Activated CD8-positive, alpha-beta T cell treated with anti-CD3 and anti-CD28 coated beads, Interleukin-2, amount 10 ng/mL, durations not matched to agents 7 days and 5 days (primary cell): ENCODE measurements at regions not wholly inside any gene's neighbourhood (a gene's known extent, or its start where the extent isn't known, plus 50 kb on each side); places are given as distances from the start of the nearest gene placed in this dataset.

Experiments
- ATAC-seq: fragments of 150-1000 bp; cut with Tn5 transposase; one replicate; pipeline ENCODE4 v1.10.0; 2021; ENCODE audit warnings: moderate library complexity
- CTCF ChIA-PET: fragments of 350-600 bp; sonication (Branson Sonifier 250); formaldehyde crosslinking; loops from one replicate; lab custom pipeline; 2021; ENCODE audit warnings: antibody characterized with exemption; lab: Charles Lee
- POLR2A ChIA-PET: fragments of 350-600 bp; sonication (Branson Sonifier 250); formaldehyde crosslinking; loops from one replicate; lab custom pipeline; 2021; ENCODE audit warnings: antibody characterized with exemption; lab: Charles Lee
- DNase-seq: peaks from one replicate; pipeline ENCODE4 v3.0.0-alpha.2; 2020
- H3K27ac Mint-ChIP-seq: one replicate; pipeline ENCODE4 v1.8.0; 2021; ENCODE audit warnings: mild to moderate bottlenecking, mixed read lengths
- H3K27me3 Mint-ChIP-seq: one replicate; pipeline ENCODE4 v1.8.0; 2021; ENCODE audit warnings: low read depth, mixed read lengths
- H3K36me3 Mint-ChIP-seq: one replicate; pipeline ENCODE4 v1.8.0; 2021; ENCODE audit warnings: low read depth, mixed read lengths
- H3K4me1 Mint-ChIP-seq: one replicate; pipeline ENCODE4 v1.8.0; 2021; ENCODE audit warnings: low read depth, mixed read lengths
- H3K4me3 Mint-ChIP-seq: one replicate; pipeline ENCODE4 v1.8.0; 2021; ENCODE audit warnings: mild to moderate bottlenecking, mixed read lengths
- H3K9me3 Mint-ChIP-seq: one replicate; pipeline ENCODE4 v1.8.0; 2022; ENCODE audit warnings: mixed read lengths; ENCODE audit not compliant: insufficient read depth

DNA sequence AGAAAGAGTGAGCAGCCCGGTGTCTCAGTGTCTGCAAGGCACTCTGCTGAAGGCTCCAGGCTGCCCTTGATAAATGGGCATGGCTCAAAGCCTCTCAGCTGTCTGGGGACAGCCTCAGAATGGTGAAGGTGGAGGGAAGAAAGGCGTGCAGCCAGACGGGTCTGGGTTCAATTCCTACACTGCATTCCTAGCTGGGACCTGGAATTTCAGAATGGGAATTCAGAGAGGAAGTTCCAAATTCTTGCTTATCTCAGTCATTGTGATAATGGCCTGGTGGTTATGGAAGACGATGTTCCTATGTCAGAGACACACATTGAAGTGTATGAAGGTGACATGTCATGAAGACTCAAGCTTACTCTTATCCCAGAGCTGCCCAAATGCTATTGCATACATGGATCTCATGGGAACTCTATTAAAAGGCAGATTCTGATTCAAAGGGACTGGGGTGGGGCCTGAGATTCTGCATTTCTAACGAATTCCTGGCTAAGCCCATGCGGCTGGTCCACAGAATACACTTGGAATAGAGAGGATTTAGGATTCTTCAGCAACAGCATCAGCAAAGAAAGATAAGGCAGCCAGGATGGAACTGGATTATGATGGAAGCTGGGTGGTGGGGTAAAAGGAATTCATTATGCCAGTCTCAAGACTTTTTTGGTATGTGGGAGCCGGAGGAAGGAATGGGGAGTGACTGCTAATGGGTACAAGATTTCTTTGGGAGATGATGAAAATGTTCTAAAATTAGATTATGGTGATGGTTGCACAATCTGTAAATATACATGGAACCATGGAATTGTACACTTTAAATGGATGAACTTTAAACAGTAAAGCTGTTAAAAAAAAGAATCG lies 82.6 kb upstream of the ZMIZ1 start:
- POLR2A ChIA-PET = no interaction called here
- H3K27me3 Mint-ChIP-seq = peaks cover 3% of the 10 kb centered on the region
- DNase-seq = no peak
- ATAC-seq = no peak
- H3K36me3 Mint-ChIP-seq = no peaks in the 10 kb centered on the region
- peaks cover 11% of the 10 kb centered on the region for H3K4me1 Mint-ChIP-seq
- H3K9me3 Mint-ChIP-seq = no peaks in the 10 kb centered on the region
- CTCF ChIA-PET = interaction anchor here (4.0 kb wide), 1 partner anchor 12 kb away, joined by 20 read pairs; no protein-coding TSS in a partner anchor
- no peak overlapping the region for H3K4me3 Mint-ChIP-seq
- H3K27ac Mint-ChIP-seq = no peak overlapping the region

DNA sequence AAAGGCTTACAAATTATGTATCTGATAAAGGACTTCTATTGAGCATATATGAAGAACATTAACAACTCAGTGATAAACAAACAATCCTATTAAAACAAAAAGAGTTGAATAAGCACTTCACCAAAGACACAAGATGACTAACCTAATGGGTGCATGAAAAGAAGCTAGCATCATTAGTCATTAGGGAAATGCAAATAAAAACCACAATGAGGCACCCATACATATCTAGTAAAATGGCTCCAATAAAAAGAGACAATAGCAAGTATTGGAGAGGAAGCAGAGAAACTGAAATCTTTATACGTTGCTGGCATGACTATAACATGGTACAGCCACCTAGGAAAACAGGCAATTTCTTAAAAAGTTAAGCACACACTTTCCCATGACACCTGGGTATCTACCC lies 77.6 kb upstream of the ZMIZ1 start:
- no peak for DNase-seq
- ChIA-PET POLR2A (no interaction called here), CTCF (no interaction called here)
- Mint-ChIP-seq H3K4me3 (no peak overlapping the region), H3K27ac (no peak overlapping the region), H3K36me3 (no peaks in the 10 kb centered on the region), H3K9me3 (no peaks in the 10 kb centered on the region), H3K27me3 (peaks cover 3% of the 10 kb centered on the region), H3K4me1 (peaks cover 21% of the 10 kb centered on the region)
- ATAC-seq = no peak

DNA sequence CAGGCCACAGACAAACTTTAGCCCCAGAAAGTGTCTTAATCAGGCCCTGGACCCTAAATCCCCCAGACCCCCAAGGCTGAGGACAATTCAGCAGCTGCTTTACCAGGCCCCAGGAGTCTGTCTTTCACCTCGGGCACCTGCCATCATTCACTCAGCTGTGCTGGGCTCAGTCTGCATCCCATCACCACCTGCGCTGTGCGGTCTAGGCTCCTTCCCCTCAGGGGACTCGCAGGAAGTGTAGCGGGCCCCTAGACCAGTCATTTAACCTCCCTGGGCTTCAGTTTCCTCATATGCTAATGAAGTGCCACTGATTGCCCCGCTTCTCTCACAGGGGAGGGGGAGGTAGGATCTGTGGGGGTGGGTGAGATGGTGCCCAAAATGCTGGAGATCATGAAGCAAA lies 76.4 kb upstream of the ZMIZ1 start:
- Mint-ChIP-seq H3K36me3 (no peaks in the 10 kb centered on the region), H3K9me3 (no peaks in the 10 kb centered on the region), H3K27me3 (no peaks in the 10 kb centered on the region), H3K27ac (peak overlapping the region; percentile 72), H3K4me1 (peaks cover 21% of the 10 kb centered on the region), H3K4me3 (no peak overlapping the region)
- peak; percentile 62 for ATAC-seq
- CTCF ChIA-PET = no interaction called here
- POLR2A ChIA-PET = interaction anchor here (1.1 kb wide), 1 partner anchor 11 kb away, joined by 4 read pairs; no protein-coding TSS in a partner anchor
- peak; percentile 59 for DNase-seq

DNA sequence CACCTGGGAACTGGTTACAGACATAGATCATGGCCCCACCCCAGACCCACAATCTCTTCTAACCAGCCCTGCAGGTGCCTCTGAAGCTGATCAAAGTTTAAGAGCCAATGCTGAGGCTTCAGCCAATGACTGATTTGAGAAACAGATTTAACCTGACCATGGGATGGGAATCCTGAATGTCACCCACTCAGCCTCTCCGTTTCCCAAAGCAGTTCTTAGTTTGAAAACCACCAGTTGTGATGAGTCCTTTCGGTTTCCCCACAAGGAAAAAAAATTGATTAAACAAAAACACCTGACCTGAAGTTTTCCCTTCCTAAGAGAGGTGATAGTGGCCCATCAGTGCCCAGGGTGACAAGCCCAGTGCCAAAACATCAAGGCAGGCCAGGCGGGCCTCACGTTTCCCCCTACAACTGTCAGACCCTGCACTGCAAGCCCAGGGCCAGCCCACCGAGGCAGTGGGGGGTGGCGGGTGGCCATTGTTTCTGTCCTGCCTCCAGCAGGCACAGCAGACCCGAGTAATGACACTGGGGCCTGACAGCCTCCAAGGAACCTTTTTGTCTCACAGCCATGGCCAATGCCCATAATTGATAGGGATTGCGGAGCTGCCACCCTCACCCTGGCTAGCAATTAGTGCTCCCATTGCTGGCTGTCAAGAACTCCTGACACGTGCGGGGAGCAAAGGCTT lies 75.4 kb upstream of the ZMIZ1 start:
- Mint-ChIP-seq H3K9me3 (no peaks in the 10 kb centered on the region), H3K4me1 (peaks cover 27% of the 10 kb centered on the region), H3K36me3 (no peaks in the 10 kb centered on the region), H3K27me3 (no peaks in the 10 kb centered on the region), H3K27ac (peak overlapping the region; percentile 12), H3K4me3 (no peak overlapping the region)
- POLR2A ChIA-PET = interaction anchor here (1.1 kb wide), 1 partner anchor 12 kb away, joined by 3 read pairs; no protein-coding TSS in a partner anchor
- CTCF ChIA-PET = no interaction called here
- DNase-seq (no peak), ATAC-seq (no peak)

DNA sequence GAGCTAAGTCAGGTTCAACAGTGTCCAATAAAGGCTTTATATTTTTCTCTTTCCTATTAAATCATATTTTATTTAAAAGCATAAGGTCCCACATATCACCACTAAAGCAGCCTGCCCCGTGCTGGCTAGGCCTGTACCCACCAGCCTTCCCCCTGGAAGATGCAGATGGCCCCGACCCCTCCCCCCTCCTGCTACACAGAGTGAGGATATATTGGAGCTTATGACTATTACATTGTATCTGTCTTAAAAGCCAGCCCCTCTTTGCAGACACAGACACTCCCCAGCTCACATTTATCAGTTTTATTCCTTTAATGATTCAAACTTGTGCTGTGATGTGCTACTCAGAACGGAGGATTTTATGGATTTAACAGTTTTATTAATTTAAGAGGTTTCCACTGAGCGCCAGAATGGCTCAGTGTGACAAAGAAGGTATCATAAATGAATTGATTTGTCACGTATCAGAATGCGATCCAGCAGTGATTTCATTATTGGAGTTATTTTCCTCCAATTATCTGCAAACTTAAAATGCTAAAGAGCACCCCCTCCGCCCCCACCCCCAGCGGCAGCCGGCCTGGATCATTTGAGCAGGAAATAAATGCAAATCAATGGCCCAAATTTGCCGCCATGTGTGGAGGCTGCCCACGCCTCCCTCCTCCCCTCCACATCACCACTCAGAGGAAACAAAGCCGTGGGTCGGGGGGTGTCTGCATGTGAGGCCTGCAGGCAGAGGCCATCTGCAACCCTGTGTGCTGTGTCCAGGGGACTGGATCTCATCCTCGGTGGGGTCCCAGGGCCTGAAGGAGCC lies 72.6 kb upstream of the ZMIZ1 start:
- no peak overlapping the region for H3K4me3 Mint-ChIP-seq
- DNase-seq = no peak
- POLR2A ChIA-PET = no interaction called here
- CTCF ChIA-PET = no interaction called here
- peaks cover 25% of the 10 kb centered on the region for H3K4me1 Mint-ChIP-seq
- H3K27me3 Mint-ChIP-seq = no peaks in the 10 kb centered on the region
- H3K36me3 Mint-ChIP-seq = no peaks in the 10 kb centered on the region
- no peak overlapping the region for H3K27ac Mint-ChIP-seq
- H3K9me3 Mint-ChIP-seq = no peaks in the 10 kb centered on the region
- no peak for ATAC-seq

DNA sequence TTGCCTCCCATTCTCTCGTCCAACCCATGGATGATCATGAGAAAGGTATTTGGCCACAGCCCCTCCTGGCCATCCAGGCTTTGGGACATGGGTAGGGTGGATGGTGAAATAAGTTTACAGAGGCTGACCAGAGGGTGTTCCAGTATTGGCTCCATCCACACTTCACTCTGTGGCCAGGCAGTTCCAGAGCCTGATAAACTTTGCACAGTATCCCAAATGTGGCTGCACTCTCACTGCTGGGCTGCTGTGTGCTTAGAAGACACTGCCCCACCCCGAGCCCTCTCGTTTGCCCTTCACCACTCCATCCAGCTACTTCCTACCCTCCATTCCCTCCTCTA lies 72.0 kb upstream of the ZMIZ1 start:
- CTCF ChIA-PET = no interaction called here
- no peak overlapping the region for H3K4me3 Mint-ChIP-seq
- H3K4me1 Mint-ChIP-seq = peaks cover 28% of the 10 kb centered on the region
- DNase-seq (no peak), ATAC-seq (no peak)
- H3K27ac Mint-ChIP-seq = no peak overlapping the region
- no peaks in the 10 kb centered on the region for H3K27me3 Mint-ChIP-seq
- no peaks in the 10 kb centered on the region for H3K36me3 Mint-ChIP-seq
- POLR2A ChIA-PET = no interaction called here
- H3K9me3 Mint-ChIP-seq = no peaks in the 10 kb centered on the region

DNA sequence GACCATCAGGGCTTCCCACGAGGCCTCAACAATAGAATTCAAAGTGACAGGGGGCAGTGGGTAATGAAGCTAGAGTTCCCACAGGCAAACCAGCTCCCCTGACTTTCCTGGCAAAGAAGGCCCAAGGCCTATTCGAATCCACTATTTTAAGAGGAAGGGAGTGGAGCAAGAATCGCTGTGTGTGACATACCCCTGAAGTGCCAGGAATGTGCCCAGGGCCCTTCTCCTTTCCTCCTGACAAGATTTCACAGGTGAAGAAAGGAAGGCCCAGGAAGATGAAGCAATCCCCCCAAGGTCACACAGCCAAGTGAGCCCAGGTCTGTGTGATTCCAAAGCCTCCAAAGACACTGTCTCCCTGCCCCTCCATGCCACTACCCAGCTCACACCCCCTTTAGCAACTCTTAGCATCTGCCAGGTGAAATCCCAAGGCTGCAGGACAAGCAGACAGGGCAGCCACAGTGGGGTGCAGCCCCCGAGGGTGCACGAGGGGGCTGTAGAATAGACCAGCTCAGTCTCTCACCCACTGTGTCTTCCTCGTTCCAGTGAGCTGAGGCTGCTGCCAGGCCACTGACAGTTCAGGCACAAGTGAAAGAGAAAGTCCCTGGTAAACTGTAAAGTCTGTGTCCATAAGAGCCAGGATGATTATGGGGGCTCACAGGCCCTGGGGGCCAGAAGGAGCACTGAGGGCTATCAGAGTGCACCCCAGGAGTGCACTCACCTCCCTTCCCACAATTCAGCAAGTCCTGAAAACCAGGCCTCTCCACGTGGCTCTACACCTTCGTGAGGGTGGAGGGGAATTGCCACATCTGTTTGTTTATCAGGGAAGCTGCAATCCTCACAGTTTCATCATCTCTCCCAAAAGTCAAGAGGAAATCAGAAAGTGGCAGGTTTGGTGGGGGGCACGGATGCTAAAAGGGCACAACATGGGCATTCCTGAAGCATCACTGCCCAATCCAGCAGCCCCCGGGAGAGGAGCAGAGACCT lies 70.8 kb upstream of the ZMIZ1 start:
- ChIA-PET POLR2A (no interaction called here), CTCF (interaction anchor here (1.4 kb wide), 1 partner anchor 66 kb away, joined by 3 read pairs; no protein-coding TSS in a partner anchor)
- ATAC-seq (peak; percentile 42), DNase-seq (no peak)
- no peaks in the 10 kb centered on the region for H3K9me3 Mint-ChIP-seq
- peaks cover 20% of the 10 kb centered on the region for H3K4me1 Mint-ChIP-seq
- H3K36me3 Mint-ChIP-seq = no peaks in the 10 kb centered on the region
- no peaks in the 10 kb centered on the region for H3K27me3 Mint-ChIP-seq
- no peak overlapping the region for H3K27ac Mint-ChIP-seq
- H3K4me3 Mint-ChIP-seq = no peak overlapping the region

DNA sequence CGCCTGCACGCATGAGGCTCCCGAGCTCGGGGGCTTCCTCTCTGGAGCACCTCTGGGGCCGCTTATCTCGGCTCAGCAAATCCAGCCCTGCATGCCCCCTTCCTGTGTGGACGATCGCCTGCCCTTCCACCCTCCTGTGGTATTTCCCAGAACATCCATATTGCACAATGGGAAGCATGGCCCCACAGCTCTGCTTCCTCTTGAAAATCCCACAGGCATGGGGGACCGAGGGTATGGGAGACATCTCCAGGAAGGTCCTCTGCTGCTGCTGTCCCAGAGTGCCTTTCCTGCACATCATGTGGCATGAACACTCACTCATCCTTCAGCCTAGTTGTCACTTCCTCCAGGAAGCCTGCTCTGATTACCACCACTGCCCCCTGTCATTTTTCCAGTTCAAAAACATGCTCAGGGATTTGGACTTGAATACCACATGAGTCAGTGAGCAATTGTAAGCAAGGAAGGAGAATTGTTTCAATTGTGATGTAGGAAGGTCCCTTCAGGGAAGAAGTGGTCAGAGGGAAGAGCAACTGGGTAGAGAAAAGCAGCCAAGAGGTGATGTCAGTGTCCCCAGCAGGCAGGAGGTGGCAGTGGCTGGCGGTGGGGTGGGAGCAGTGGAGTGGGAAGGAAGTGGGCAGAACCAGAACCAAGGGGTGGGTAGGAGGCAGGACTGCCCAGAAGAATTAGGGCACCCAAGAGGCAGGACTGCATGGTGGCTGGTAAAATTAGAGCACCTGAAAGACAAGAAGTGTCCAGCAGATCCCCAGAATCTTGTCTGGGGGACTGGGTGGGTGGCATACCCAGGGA lies 67.5 kb upstream of the ZMIZ1 start:
- Mint-ChIP-seq H3K27ac (no peak overlapping the region), H3K9me3 (no peaks in the 10 kb centered on the region)

DNA sequence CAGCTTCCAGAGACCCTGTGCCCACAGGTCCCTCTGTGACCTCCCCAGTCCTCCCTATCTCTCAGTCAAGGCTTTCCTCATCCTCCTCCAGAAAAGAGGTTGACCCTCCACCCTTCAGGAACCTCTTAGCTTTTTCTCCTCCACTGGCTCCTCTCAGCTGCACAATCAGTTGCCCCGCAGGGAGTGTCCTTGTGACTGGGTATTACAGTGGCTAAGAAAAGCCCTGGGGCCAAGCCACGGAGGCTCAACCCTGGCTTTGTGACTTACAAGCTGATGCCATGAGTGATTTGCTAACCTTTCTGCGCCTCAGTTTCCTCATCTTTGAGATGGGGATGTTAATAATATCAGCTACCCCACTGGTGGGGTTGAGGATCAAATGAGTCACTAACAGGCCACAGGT lies 66.4 kb upstream of the ZMIZ1 start:
- Mint-ChIP-seq H3K9me3 (no peaks in the 10 kb centered on the region), H3K27ac (no peak overlapping the region), H3K4me1 (peaks cover 17% of the 10 kb centered on the region), H3K27me3 (no peaks in the 10 kb centered on the region), H3K4me3 (no peak overlapping the region), H3K36me3 (no peaks in the 10 kb centered on the region)
- POLR2A ChIA-PET = no interaction called here
- DNase-seq (no peak), ATAC-seq (no peak)
- CTCF ChIA-PET = no interaction called here

More for the DNA sequence above, 67.5 kb upstream of the ZMIZ1 start:
- no peaks in the 10 kb centered on the region for H3K27me3 Mint-ChIP-seq
- ATAC-seq (no peak), DNase-seq (no peak)
- peaks cover 17% of the 10 kb centered on the region for H3K4me1 Mint-ChIP-seq
- no peak overlapping the region for H3K4me3 Mint-ChIP-seq
- ChIA-PET CTCF (no interaction called here), POLR2A (no interaction called here)
- H3K36me3 Mint-ChIP-seq = no peaks in the 10 kb centered on the region

DNA sequence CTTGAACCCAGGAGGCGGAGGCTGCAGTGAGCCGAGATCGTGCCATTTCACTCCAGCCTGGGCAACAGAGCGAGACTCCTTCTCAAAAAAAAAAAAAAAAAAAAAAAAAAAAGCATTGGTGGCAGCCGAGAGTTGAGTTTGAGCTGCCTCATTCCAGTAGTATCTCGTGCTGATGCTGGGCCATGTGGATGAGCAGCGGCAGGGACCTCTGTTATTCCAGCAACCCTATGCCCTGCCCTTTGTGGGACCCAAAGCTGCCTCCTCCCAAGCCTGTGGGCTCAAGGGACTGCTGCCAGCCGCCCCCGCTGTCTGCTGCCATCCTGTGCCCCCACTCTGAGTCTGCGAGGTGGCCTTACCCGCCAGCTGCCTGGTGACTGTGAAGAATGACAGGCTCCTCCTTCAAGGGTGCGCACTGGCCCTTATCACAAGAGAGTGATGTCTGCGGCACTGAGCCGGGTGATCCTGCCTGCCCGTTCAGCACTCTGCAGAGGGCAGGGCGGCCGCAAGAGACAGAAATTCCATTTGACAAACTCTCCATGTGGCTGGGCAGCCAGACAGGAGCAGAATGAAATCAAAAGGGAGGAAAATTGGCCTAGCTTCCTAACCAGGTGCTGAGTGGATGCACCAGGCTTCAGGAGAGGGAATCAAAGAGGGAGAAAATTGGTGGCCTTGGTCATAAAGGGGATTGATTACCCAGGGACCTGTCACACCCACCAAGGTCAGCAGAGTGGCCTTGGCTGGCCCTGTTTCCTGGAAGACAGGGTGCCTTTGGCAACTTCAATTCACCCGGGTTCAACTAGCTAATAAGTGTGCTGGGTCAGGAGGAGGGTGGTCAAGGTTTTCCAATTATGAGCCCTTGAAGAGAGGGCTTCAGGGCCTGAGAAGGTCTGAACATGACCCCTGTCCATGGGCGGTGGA lies 65.3 kb upstream of the ZMIZ1 start:
- ChIA-PET CTCF (no interaction called here), POLR2A (no interaction called here)
- H3K36me3 Mint-ChIP-seq = no peaks in the 10 kb centered on the region
- peaks cover 11% of the 10 kb centered on the region for H3K4me1 Mint-ChIP-seq
- H3K27me3 Mint-ChIP-seq = no peaks in the 10 kb centered on the region
- H3K9me3 Mint-ChIP-seq = no peaks in the 10 kb centered on the region
- DNase-seq (no peak), ATAC-seq (no peak)
- no peak overlapping the region for H3K27ac Mint-ChIP-seq
- no peak overlapping the region for H3K4me3 Mint-ChIP-seq
